HG03565 (cell line): ENCODE measurements at regions not wholly inside any gene's neighbourhood (a gene's known extent, or its start where the extent isn't known, plus 50 kb on each side); places are given as distances from the start of the nearest gene placed in this dataset.
"Not testable (repeated sequence)": the region's sequence is repeated elsewhere in the genome, so short reads cannot be mapped to it uniquely, and the experiment has no call there.

ENCODE experiments used
- ATAC-seq: cut with Tn5 transposase; IDR thresholded peaks from one replicate; pipeline ENCODE4 v1.9.1; 2021; ENCODE audit warnings: mild to moderate bottlenecking, moderate library complexity; ENCODE audit not compliant: unreplicated experiment

- ATAC-seq, result no peak
These were observed 293.3 kb downstream of the MTX2 start for GRCh38 chr2:176562359-176563078.

GRCh38 chr2:176565641-176566323 is 296.5 kb downstream of the MTX2 start:
- ATAC-seq, result no peak

- ATAC-seq, result no peak
These were observed 297.3 kb downstream of the MTX2 start for GRCh38 chr2:176566496-176566895.

- no peak for ATAC-seq
These were observed 297.7 kb downstream of the MTX2 start for GRCh38 chr2:176566961-176567360.

GRCh38 chr2:176567361-176567760 is 298.1 kb downstream of the MTX2 start:
- ATAC-seq, result no peak

GRCh38 chr2:176569574-176569973 is 300.3 kb downstream of the MTX2 start:
- no peak for ATAC-seq

- no peak for ATAC-seq
These were observed 304.6 kb downstream of the MTX2 start for GRCh38 chr2:176573612-176574483.

- no peak for ATAC-seq
These were observed 305.4 kb downstream of the MTX2 start for GRCh38 chr2:176574484-176575236.

GRCh38 chr2:176575237-176575744 is 306.0 kb downstream of the MTX2 start:
- ATAC-seq, result no peak

- no peak for ATAC-seq
These were observed 307.8 kb downstream of the MTX2 start for GRCh38 chr2:176577054-176577453.

- ATAC-seq, result not testable (repeated sequence)
These were observed 309.1 kb downstream of the MTX2 start for GRCh38 chr2:176578292-176578691.

- ATAC-seq, result no peak
These were observed 310.4 kb downstream of the MTX2 start for GRCh38 chr2:176579608-176580007.

GRCh38 chr2:176581557-176582165 is 312.4 kb downstream of the MTX2 start:
- ATAC-seq, result no peak

GRCh38 chr2:176582176-176582575 is 312.9 kb downstream of the MTX2 start:
- no peak for ATAC-seq

- no peak for ATAC-seq
These were observed 313.8 kb downstream of the MTX2 start for GRCh38 chr2:176582990-176583481.

GRCh38 chr2:176583607-176584006 is 314.4 kb downstream of the MTX2 start:
- ATAC-seq, result no peak

GRCh38 chr2:176584333-176584732 is 315.1 kb downstream of the MTX2 start:
- no peak for ATAC-seq

GRCh38 chr2:176585291-176585690 is 316.0 kb downstream of the MTX2 start:
- ATAC-seq, result no peak

- ATAC-seq, result no peak
These were observed 316.5 kb downstream of the MTX2 start for GRCh38 chr2:176585791-176586190.

GRCh38 chr2:176589287-176589686 is 320.0 kb downstream of the MTX2 start:
- ATAC-seq, result no peak
